Kidney capillary endothelial cell (primary cell): ENCODE measurements at regions not wholly inside any gene's neighbourhood (a gene's known extent, or its start where the extent isn't known, plus 50 kb on each side); places are given as distances from the start of the nearest gene placed in this dataset.

Source experiments
- DNase-seq: peaks from one replicate; pipeline ENCODE4 v3.0.0-alpha.2; 2018; ENCODE audit warnings: low spot score

DNA sequence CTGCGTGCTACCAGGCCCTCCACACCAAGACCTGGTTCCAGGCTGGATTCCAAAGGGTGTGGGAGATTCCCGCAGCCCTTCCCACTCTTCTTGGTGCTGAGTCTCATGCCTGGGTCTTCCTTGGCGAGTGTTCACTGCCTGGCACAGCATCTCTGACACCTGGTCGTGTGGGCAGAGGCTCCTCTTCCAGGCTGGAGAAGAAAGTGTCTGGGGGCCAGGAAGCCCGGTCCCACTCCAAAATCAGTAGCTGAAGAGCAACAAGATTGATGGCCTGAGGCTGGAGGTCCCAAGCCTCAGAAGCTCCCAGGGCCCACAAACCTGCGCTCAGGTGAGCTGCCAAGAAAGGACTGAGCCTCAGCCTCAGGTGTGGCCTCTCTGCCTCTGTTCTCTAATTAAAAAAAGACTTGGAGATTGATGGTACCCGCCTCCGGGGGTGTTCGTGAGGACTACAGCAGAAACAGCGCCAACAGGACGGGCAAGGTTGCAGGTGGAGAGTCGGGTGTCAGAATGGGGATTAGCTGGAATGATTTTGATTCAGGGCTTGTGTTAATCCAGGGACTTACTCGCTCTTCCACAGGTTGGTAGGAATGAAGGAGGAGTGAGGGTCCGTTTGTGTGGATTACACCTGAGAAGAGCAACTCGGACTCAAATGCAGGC lies 217.5 kb downstream of the TEX29 start:
- DNase-seq: no peak

DNA sequence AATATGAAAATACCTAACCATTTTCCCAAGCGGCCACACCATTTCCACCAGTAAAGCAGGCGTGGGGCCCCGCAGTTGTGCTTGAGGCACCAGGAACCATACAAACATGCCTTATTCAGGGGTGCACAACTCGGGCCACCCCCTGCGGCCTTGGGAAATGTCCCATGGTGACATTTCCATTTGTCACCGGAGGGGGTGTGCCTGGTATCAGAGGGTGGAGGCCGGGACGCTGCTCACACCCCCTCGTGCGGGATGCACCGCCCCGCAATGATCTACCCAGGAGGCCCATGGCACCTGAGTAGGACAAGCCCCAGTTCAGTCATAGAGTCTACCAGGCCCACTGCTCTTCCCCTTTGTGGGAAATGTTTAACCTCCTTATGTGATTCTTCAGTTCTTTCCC lies 218.8 kb downstream of the TEX29 start:
- no peak for DNase-seq

DNA sequence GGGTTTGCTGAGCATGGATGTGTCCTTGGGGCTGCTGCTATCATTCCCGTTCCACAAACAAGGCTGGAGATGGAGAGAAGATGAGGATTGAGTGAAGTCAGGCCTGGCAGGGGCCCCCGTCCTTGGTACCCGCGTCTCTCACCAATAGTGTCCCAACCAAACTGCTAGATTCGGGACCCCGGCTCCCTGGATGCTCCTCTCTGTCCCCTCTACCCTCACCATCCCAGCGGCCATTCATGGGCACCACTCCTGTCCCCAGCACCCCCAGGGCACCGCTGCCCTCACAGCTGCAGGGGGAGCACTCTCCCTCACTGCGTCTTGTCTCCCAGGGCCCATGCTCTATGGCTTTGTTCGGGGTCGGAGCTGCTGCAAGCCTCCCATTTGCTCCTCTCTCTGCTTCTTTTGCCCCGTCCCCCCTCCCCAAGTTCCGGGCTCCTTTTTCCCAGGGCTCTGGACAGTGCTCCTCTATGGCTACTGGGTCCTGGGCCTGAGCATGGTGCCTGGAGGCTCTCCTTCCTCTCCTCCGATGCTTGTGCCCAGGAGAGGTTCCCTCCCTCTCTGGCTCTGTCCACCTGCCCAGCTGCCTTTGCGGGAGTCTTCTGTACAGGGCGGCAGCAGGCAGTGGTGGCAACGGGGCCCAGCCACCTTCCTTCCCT lies 219.5 kb downstream of the TEX29 start:
- DNase-seq: no peak

DNA sequence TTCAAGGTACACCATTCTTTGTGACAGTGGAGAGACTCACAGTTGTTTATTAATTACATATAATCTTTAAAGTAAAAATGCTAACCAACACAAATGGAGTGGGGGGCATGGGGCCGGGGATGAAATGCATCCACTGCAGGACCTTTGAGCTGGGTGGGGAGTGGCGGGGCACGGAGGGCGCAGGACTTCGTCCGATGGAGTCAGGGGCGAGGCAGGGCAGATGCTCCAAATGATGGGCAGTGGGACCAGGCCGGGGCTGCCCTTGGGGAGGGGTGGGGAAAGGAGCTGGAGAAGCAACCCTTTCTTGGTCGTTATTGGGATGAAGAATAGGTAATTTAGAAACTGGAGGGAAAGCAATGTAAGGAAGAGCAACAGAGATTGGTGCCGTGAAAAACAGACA lies 220.0 kb downstream of the TEX29 start:
- no peak for DNase-seq

DNA sequence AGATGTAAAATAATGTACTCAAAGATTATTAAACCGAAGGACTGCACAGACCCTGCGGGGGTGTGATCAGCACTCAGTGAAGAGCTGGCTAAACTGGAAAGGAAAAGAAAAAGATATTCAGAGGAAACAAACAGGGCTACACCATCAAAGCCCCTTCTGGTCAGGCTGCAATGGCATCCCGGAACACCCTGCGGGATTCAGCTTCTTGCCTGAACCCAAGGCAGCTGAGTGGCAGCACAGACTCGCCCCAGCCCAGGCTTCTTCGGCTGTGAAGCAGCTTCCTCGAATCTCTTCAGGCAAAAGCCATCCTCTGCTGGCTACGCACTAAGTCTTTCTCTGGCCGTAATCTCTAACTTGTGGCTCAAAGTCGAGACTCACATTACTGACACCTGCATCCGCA lies 220.9 kb downstream of the TEX29 start:
- no peak for DNase-seq

DNA sequence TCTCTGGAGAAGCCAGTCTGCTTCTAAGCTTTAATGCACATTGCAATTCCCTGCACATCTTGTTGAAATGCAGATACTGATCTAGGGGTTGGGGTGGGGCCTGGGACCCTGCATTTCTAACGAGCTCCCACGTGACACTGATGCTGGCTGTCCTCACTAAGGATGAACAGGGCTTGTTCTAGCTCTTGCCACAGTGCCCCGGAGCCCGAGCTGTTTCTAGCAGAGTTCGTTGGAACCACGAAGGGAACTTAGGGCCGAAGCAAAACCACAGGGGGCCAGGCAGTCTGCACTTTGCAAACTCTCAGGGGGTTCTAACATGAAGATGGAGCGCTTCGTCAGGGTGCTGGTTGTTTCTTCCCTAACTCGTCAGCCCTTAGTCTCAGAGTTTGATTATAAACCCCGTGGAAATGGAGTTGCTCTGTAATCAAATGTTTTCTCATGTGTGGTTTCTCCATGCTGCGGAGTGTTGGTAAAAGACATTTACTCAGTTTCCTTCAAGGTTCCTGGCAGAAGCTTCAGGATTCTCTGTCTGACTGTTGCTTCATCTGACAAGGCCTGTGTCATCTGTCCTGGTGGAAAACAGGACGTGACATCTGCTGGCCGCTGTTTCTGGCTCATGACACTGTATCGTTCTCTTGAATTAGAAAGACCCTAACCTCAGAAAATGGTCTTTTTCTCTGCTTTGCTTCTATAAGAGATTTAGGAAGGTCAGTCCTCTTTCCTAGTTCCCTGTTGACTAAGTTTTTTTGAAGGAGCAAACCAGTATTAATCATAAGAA lies 221.5 kb downstream of the TEX29 start:
- DNase-seq: no peak

DNA sequence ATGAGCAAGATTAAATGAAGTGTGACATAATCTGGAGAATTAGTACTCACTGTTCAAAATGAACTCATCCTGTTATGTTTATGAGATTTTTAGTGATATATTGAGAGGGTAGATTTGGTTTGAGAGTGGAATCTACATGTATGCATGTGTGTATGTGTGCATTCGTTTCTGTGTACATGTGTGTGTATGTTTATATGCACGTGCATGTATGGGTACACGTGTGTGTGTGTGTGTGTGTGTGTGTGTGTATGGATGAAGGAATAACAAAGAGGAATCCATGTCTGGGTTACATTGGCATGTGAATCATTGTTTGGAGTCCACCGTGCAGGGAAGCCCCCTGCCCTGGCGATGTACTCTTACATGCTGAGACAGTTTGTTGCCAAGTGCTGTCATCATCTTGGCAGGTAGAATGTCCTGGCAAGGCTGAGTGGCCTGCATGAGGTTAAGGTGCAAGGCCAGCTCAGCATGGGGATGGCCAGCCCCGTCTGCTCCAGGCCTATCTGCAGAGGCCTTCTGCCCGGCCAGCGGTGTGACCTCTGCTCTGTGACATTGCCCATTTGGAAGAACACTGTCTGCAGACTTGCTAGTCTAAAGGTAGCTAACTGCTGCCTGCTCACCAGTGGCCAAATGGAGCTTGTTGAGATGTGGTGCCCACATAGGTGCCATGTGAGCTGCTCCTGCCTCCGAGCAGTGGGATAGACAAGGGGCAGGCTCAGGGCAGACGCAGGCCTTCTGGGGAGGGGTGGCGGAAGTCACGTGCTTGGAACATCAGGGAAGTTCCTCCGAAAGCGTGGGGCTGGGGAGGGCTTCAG lies 222.3 kb downstream of the TEX29 start:
- DNase-seq: no peak

DNA sequence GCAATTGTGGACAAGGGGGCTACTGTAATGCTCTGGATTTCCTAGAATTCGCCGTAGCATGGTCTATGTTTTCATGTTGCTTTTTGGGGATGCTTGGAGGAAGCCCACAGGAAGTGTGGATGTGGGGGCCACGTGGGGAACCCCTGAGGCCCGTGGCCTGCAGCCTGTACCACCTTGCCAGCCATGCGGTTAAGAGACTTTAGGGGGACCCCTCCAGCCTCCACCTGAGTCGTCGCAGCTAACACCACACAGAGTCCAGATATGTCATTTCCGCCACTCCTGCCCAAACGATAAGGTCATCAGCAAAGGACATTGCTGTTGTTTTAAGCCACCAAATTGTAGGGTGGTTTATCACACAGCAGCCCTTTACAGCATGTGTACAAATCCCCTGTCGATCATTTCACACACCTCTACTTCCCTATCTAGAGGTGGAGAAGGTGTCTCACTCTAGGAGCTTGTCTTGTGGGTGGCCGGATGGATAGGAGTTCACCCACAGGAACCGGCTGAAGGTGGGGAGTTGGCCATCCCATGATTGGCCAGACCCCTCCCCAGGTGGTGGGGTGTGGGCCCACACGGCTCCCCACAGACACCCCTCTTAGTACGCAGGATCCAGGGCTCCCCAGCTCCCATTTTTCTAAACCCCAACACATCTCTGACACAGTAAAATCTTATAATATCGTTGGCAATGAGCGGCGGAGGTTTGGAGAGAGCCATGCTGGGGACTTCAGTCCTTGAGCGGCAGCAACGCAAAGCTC lies 226.7 kb downstream of the TEX29 start:
- DNase-seq: no peak

DNA sequence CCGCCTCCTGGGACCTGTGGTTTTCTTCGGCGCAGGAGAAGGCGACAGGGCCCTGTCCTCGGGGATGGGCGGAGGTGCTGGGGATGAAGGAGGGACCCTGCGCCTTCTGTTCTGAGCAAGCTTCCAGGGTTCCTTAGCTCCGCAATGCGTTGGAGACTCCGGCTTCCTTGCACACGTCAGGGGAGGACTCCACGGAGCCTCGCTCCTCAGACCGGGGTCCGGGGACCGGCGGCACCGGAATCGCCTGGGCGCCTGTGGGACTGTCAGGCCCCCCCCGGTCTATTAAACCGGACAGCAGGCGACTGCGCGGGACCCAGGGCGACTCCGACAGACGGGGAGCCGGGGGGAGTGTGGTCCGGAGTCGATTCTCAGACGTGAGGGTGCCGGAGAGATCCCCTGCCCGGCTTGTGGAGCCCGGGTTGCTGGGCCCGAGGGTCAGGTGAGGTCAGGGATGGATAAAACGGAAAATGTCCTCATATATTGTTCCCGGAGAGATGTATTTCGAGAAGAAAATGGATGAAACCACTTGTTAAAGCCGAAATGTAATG lies 227.4 kb downstream of the TEX29 start:
- DNase-seq: no peak

DNA sequence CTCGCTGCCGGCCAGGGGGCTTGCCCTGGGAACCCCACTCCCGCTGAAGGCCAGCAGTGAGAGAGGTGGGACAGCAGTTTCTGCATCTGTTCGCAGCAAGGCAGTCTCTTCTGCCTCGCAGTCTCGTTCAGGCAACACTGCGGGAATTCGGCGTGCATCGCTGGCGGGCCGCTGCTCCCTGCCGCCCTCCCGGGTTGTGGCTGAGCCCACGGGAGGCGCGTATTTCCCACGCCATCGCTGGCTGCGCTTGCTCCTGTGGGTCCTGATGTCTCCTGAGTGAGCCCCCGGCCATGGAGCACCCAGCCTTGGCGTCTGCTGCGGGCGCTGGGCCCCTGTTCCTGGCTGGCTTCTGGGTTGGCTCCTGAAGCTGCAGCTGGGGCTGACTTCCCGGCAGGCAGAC lies 227.9 kb downstream of the TEX29 start:
- DNase-seq: no peak

DNA sequence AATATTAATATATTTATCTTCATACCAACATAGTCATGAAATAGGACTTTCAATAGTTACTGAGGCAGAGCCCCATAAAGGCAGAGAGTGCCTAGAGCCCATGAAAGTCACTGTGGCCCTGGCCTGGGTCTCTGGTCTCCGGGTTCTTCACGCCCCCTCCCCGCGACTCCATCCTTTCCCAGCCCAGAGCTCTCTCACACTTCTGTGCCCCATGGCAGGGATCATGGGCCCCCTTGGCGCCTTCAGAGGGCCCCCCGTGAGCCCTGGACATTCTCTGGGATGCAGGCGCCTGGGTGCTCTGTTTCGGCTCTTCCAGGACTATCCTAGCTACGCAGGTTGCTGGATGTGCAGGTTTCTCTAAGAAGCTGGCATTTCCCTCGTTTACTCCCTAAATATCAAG lies 228.4 kb downstream of the TEX29 start:
- no peak for DNase-seq

DNA sequence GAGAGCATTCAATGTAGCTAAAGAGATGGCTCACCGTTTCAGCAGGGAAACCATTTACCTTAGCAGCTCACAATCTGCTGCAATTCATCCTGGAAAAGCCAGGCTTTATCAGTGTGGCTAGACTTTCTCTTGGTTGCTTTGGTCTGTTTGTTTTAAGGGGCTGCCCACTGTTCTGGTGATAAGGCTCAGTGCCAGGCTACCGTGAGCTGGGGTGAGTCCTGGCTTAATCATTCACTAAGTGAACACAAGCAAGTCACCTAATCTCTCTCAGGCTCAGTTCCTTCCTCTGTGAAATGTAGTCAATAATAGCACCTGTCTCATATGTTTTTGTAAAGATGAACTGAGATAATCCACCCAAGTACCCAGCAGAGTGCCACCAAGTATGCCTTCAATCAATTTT lies 229.0 kb downstream of the TEX29 start:
- no peak for DNase-seq

DNA sequence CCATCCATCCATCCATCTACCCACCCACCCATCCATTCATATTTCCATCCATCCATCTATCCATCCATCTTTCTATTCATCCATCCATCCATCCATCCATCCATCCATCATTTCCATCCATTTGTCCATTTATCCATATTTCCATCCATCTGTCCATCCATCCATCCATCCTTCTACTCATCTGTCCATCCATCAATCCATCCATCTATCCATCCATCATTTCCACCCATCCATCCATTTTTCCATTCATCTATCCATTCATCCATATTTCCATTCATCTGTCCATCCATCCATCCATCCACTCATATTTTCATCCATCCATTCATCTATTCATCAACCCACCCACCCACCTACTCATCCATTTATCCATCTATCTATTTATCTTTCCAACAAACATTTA lies 229.6 kb downstream of the TEX29 start:
- no peak for DNase-seq

DNA sequence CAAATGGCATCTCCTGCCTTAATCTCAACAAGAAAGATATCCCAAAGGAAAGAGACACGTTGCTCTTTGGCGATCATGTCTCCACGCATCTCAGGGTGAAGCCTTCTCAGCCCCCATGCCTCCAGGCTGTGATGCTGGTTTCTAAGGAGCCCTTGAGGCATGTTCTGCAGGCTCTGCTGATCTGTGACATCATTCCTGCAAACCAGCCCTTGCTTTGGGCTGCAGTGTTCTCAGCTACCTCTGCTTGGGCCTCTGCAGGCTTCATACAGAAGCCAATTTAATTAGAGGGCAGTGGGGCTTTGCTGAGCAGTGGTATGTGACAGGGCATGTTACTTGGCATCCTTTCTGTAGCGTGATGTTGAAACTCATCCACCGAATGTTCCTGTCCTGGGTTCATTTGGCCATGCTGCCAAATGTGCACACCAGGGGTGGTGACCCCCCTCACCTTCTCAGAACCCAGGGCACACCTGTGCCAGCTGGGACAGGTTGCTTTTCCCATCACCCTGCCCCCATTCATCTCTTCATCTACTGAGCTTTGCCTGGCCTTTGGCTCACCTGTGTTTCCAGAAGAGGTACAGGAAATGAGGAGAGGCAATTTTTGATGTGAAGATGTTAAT lies 230.9 kb downstream of the TEX29 start:
- no peak for DNase-seq

DNA sequence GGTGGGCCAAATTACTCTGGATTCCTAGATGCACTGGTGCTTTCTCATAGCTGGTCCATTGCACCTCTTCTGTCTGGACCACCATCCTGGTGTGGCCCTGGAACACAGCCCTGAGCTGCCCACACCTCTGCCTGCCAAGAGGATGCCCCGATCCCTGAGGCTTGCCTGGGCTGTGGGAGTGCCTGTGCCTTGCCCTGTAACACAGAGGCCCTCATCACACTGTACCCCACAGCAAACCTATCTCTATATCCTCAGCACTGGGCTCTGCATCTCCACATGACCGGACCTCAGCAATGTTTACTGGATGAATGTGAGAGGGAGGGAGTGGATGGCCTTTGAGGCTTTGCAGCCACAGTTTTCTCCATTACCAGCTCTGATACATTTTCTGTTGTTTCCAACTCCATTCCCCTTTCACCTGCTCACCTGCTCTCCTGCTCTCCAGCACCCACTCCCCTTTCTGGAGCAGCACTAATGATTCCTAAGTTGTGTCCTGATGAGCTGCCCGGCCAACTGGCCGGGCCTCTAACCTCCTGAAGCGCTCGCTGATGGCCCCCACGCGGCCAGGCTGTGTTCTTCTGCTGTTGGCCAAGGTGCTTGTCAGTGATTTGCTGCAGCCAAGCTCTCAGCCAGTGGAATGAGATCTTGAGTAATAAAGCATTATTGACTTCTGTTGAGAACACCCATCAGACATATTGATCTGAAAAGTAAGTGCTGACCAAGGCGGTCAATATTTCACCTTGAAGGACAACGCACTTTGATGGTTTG lies 232.6 kb downstream of the TEX29 start:
- DNase-seq: no peak

DNA sequence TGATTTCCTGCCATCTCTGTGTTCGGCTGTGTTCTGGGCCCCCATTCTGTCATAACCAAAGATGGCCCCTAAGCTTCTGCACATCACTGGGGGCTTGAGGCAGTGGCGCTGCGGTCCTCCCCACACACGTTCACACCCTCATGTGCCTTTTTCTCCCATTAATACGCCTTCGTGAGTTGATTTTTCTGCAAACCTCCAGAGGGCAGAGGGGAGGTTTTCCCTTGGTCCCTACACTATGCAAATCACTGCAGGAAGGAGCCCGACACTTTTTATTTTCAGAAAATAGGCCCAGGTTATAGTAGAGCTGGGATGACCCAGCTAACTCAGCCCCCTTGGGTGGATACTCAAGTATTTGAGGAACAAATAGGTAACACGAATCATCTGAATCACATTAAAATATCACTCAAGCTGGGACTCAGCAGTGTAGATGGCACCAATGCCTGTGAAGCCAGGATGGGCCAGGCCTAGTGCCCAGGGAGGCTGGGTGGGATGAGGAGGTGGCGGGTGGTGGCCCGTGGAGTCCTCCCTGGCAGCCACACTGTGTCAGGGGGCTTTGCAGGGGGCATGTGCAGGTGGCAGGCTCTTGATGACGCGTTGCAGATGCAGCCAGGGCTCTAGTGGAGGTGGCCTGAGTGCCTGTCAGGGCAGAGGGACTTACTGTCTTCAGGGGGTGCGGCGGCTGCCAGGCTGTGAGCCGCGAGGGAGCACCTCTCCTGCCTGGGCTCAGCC lies 234.3 kb downstream of the TEX29 start:
- no peak for DNase-seq

DNA sequence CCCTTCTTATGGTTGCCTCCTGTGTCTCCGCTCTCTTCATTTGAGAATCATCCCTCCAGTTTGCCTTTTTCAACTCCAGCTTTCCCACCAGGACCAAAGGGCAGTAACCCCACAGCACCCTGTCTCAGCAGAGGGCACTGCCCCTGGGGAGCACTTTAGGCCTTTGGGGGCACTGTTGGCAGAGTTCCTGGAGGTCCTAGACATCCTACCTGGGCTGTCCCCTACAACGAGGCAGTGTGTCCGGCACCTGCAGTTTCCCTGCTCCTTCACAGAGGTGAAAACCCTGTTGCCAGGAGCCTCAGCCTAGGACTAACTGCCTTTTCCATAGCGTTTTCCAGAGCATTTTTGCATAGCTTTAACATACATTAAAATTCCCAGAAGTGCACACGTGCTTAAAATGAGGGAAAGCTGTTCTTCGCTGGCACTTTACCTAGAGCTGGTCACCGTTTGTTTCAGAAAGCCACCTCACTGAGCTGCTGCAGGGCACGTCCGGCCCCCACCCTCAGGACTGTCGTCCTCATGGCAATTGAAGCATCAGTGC lies 234.9 kb downstream of the TEX29 start:
- no peak for DNase-seq

DNA sequence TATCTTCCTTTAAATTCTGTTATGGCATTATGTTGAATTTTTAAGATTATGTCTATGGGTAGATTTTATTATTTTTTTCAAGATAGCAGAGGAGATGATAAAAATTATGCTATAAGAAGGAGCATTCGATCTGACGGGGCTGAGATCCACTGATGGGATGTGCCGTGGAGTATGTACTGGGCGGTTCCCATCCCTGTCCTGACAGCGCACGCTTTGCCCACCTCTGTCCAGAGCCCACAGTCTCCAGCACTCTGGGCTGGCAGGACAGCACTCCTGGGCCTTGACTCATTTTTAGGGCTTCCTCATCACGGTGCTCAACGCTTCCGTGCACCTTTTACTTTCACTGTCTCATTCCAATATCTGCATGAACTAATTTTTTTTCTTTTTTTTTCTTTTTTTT lies 235.5 kb downstream of the TEX29 start:
- no peak for DNase-seq

DNA sequence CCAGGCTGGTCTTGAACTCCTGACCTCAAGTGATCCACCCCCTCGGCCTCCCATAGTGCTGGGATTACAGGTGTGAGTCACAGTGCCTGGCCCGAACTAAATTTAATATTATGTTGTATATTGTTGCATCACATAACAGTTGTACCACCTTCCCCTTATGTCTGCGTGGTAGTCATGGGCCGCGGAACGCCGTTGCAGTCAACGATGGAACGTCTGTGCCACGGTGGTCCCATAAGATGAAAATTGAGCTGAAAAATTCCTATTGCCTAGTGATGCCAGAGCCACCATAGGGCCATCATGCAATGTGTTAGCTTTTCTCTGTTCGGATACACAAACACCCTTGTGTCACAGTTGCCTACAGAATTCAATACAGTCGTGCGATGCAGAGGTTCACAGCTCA lies 236.1 kb downstream of the TEX29 start:
- no peak for DNase-seq
